ENCODE measurements at regions not wholly inside any gene's neighbourhood (a gene's known extent, or its start where the extent isn't known, plus 50 kb on each side); places are given as distances from the start of the nearest gene placed in this dataset.

- Histone ChIP-seq H3K36me3 (ENCODE audit: control insufficient read depth in 1 of 2, insufficient read depth in 2 of 2, low read length in 2 of 2) (no peaks in the 10 kb centered on the region), H3K27me3 (ENCODE audit: insufficient read depth, low read length) (no peaks in the 10 kb centered on the region), H2AFZ (ENCODE audit: low read depth, low read length, poor library complexity, severe bottlenecking) (no peak overlapping the region), H3K9ac (ENCODE audit: low read length) (no peak overlapping the region), H3K9me2 (ENCODE audit: insufficient read depth) (no peaks in the 10 kb centered on the region), H3K9me3 (ENCODE audit: control insufficient read depth in 1 of 2, insufficient read depth in 1 of 2, low read depth in 1 of 2, low read length in 2 of 2) (no peaks in the 10 kb centered on the region), H3K4me1 (ENCODE audit: control insufficient read depth in 1 of 2, insufficient read depth in 2 of 2, low read length in 2 of 2) (no peaks in the 10 kb centered on the region), H3K4me2 (ENCODE audit: low read length) (no peak overlapping the region), H3K27ac (ENCODE audit: low read depth, low read length) (no peak overlapping the region), H3K79me2 (ENCODE audit: insufficient read depth, low read length) (no peaks in the 10 kb centered on the region), H4K20me1 (ENCODE audit: insufficient read depth) (no peaks in the 10 kb centered on the region), H3K4me3 (replicated peaks in 1 of 2; ENCODE audit: low read depth in 1 of 2, low read length in 2 of 2) (no peak overlapping the region)
- BruUV-seq (replicated peaks), result no TSS peak
- intact Hi-C loops (cut with micrococcal nuclease), result no loop called here
- DNase-seq (ENCODE audit: low read depth, low spot score), result no peak
- ChIA-PET CTCF (no interaction called here), POLR2A (no interaction called here), RAD21 (ENCODE audit: low non-redundant PET in 1 of 2, low total read pairs in 2 of 2, uncharacterized antibody in 2 of 2, unreplicated experiment in 2 of 2) (no interaction called here)
- no peak for TF ChIP-seq SRF (IDR thresholded peaks at IDR 0.05; ENCODE audit: low read depth)
- no peak for TF ChIP-seq EZH2phosphoT487 (IDR thresholded peaks at IDR 0.05; ENCODE audit: borderline replicate concordance)
- TF ChIP-seq POLR2A (IDR thresholded peaks at IDR 0.05; ENCODE audit: borderline replicate concordance, extremely low read depth, insufficient read depth, insufficient read length), result no peak
- no peak for TF ChIP-seq EGR1 (IDR thresholded peaks at IDR 0.05; ENCODE audit: low read depth)
- no peak for TF ChIP-seq RAD21 (IDR thresholded peaks at IDR 0.05; ENCODE audit: low read depth)
- TF ChIP-seq ZNF274 (IDR thresholded peaks at IDR 0.05; ENCODE audit: low read depth, low read length), result no peak
- TF ChIP-seq MAX (IDR thresholded peaks at IDR 0.05), result no peak
- TF ChIP-seq YY1 (IDR thresholded peaks at IDR 0.05; ENCODE audit: extremely low read depth, insufficient replicate concordance, low read depth, low read length), result no peak
- TF ChIP-seq, protein P1, sequence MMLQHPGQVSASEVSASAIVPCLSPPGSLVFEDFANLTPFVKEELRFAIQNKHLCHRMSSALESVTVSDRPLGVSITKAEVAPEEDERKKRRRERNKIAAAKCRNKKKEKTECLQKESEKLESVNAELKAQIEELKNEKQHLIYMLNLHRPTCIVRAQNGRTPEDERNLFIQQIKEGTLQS (IDR thresholded peaks at IDR 0.05), result no peak
- TF ChIP-seq SP1 (IDR thresholded peaks at IDR 0.05; ENCODE audit: low read depth), result no peak
- TF ChIP-seq ZFX (IDR thresholded peaks at IDR 0.05), result no peak
- no peak for TF ChIP-seq CEBPB (IDR thresholded peaks at IDR 0.05; ENCODE audit: low read depth)
- TF ChIP-seq CTCF (IDR thresholded peaks at IDR 0.05 in 2 of 3, conservative IDR thresholded peaks at IDR 0.05 in 1 of 3; ENCODE audit: borderline replicate concordance in 1 of 3, insufficient read depth in 1 of 3, low read depth in 2 of 3, low read length in 2 of 3), result no peak
- no peak for TF ChIP-seq CBX3 (IDR thresholded peaks at IDR 0.05; ENCODE audit: low read depth)
- no peak for TF ChIP-seq ELF1 (IDR thresholded peaks at IDR 0.05; ENCODE audit: borderline replicate concordance, low read depth)
- TF ChIP-seq ZBTB33 (IDR thresholded peaks at IDR 0.05; ENCODE audit: extremely low read depth, insufficient replicate concordance, low read length), result no peak
- TF ChIP-seq SIN3A (IDR thresholded peaks at IDR 0.05; ENCODE audit: low read depth), result no peak
- TF ChIP-seq REST (IDR thresholded peaks at IDR 0.05; ENCODE audit: low read depth), result no peak
- no peak for ATAC-seq
Observed at GRCh38 chr5:110053205-110053604, 363.5 kb downstream of the MAN2A1 start.
